BE2C (cell line): ENCODE measurements at regions not wholly inside any gene's neighbourhood (a gene's known extent, or its start where the extent isn't known, plus 50 kb on each side); places are given as distances from the start of the nearest gene placed in this dataset.

ENCODE experiments used
- DNase-seq: peaks from one replicate; pipeline ENCODE4 v3.0.0-alpha.2; 2020
- H3K27me3 ChIP-seq: fragments of 250-450 bp; sonication (Bioruptor Pico); 2 replicates; pipeline ENCODE4 v1.5.1; 2020; ENCODE audit warnings: mild to moderate bottlenecking
- H3K36me3 ChIP-seq: fragments of 250-450 bp; sonication (Bioruptor Pico); 2 replicates; pipeline ENCODE4 v1.5.1; 2020; ENCODE audit warnings: mild to moderate bottlenecking
- H3K4me1 ChIP-seq: fragments of 250-450 bp; sonication (Bioruptor Pico); 2 replicates; pipeline ENCODE4 v1.5.1; 2020
- H3K4me3 ChIP-seq: 2 replicates; pipeline ENCODE4 v1.5.1; 2011; ENCODE audit warnings: low read depth, low read length
- H3K9me3 ChIP-seq: fragments of 250-450 bp; sonication (Bioruptor Pico); 2 replicates; pipeline ENCODE4 v1.5.1; 2020
- CTCF ChIP-seq: IDR thresholded peaks from 2 replicates; pipeline ENCODE4 v1.5.1; 2012; ENCODE audit warnings: mild to moderate bottlenecking, low read depth, low read length

GRCh38 chr13:87042946-87043345, 628.2 kb upstream of the SLITRK5 start:
- Histone ChIP-seq H3K36me3 (no peaks in the 10 kb centered on the region), H3K4me1 (no peaks in the 10 kb centered on the region), H3K4me3 (no peak overlapping the region), H3K9me3 (no peaks in the 10 kb centered on the region), H3K27me3 (no peaks in the 10 kb centered on the region)
- TF ChIP-seq CTCF, result no peak
- DNase-seq, result no peak

- H3K4me3 ChIP-seq, result no peak overlapping the region
- no peaks in the 10 kb centered on the region for H3K9me3 ChIP-seq
- DNase-seq, result no peak
Observed at GRCh38 chr13:87052731-87053130, 618.4 kb upstream of the SLITRK5 start.

GRCh38 chr13:87057807-87058520, 613.2 kb upstream of the SLITRK5 start:
- Histone ChIP-seq H3K4me1 (no peaks in the 10 kb centered on the region), H3K36me3 (no peaks in the 10 kb centered on the region), H3K4me3 (no peak overlapping the region), H3K9me3 (no peaks in the 10 kb centered on the region), H3K27me3 (no peaks in the 10 kb centered on the region)
- no peak for DNase-seq
- TF ChIP-seq CTCF, result no peak

More at GRCh38 chr13:87052731-87053130, 618.4 kb upstream of the SLITRK5 start:
- Histone ChIP-seq H3K27me3 (no peaks in the 10 kb centered on the region), H3K4me1 (no peaks in the 10 kb centered on the region), H3K36me3 (no peaks in the 10 kb centered on the region)
- no peak for TF ChIP-seq CTCF

GRCh38 chr13:87058786-87059329, 612.3 kb upstream of the SLITRK5 start:
- no peak for TF ChIP-seq CTCF
- no peaks in the 10 kb centered on the region for H3K36me3 ChIP-seq

GRCh38 chr13:87078947-87079795, 592.0 kb upstream of the SLITRK5 start:
- no peak for TF ChIP-seq CTCF
- Histone ChIP-seq H3K9me3 (no peaks in the 10 kb centered on the region; the same call in 1 of the 2 replicates), H3K4me1 (no peaks in the 10 kb centered on the region), H3K4me3 (no peak overlapping the region), H3K36me3 (no peaks in the 10 kb centered on the region), H3K27me3 (no peaks in the 10 kb centered on the region)
- DNase-seq, result no peak

More at GRCh38 chr13:87058786-87059329, 612.3 kb upstream of the SLITRK5 start:
- H3K9me3 ChIP-seq, result no peaks in the 10 kb centered on the region
- no peak for DNase-seq
- no peak overlapping the region for H3K4me3 ChIP-seq
- H3K27me3 ChIP-seq, result no peaks in the 10 kb centered on the region
- H3K4me1 ChIP-seq, result no peaks in the 10 kb centered on the region
